Sigmoid colon (tissue), 4 donors: ENCODE measurements at regions not wholly inside any gene's neighbourhood (a gene's known extent, or its start where the extent isn't known, plus 50 kb on each side); places are given as distances from the start of the nearest gene placed in this dataset.

ENCODE experiments used
- EP300 ChIP-seq, 4 donors: sonication (generic); formaldehyde crosslinking; IDR thresholded peaks; one replicate each; pipeline ENCODE4 v1.6.1; 2017; ENCODE audit warnings: antibody characterized with exemption in 4 of 4
- POLR2A ChIP-seq, 2 donors: fragments of 450-650 bp; IDR thresholded peaks; one replicate each; pipeline ENCODE4 v1.6.1; 2016; ENCODE audit warnings: antibody characterized with exemption in 2 of 2, mild to moderate bottlenecking in 2 of 2, moderate library complexity in 2 of 2
- POLR2AphosphoS5 ChIP-seq, 4 donors: sonication (generic); formaldehyde crosslinking; IDR thresholded peaks; one replicate each; pipeline ENCODE4 v1.6.1; 2017; ENCODE audit warnings: antibody characterized with exemption in 4 of 4
- TF ChIP-seq, protein P1 (sequence below), 4 experiments: fragments of 450-650 bp in 3 of 4; fragments of 200-600 bp in 1 of 4; IDR thresholded peaks; one replicate each; pipeline ENCODE4 v1.5.1; 2016 to 2019; ENCODE audit warnings: antibody characterized with exemption in 4 of 4, mild to moderate bottlenecking in 3 of 4, moderate library complexity in 2 of 4

DNA sequence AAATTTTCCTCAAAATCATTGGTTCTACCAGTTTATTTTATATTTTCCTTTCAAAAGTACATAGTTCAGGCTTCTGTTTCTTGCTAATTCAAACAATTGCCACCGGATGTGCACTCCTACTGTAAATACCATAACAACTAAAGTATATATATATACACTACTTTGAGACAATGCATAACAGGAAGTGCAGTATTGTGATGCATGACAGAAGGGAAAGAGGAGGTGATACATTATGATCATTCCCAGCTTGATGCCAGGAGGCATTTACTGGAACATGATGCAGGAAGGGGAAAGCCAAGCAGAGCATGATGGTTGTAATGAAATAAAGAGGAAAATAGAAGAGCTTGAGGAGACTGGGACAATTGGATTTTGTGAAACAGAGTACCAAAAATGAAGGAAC, 215.2 kb upstream of the NT5C1B start:
- TF ChIP-seq, protein P1, sequence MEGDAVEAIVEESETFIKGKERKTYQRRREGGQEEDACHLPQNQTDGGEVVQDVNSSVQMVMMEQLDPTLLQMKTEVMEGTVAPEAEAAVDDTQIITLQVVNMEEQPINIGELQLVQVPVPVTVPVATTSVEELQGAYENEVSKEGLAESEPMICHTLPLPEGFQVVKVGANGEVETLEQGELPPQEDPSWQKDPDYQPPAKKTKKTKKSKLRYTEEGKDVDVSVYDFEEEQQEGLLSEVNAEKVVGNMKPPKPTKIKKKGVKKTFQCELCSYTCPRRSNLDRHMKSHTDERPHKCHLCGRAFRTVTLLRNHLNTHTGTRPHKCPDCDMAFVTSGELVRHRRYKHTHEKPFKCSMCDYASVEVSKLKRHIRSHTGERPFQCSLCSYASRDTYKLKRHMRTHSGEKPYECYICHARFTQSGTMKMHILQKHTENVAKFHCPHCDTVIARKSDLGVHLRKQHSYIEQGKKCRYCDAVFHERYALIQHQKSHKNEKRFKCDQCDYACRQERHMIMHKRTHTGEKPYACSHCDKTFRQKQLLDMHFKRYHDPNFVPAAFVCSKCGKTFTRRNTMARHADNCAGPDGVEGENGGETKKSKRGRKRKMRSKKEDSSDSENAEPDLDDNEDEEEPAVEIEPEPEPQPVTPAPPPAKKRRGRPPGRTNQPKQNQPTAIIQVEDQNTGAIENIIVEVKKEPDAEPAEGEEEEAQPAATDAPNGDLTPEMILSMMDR (IDR thresholded peaks at IDR 0.05): no peak
- no peak for TF ChIP-seq POLR2AphosphoS5 (IDR thresholded peaks at IDR 0.05)
- TF ChIP-seq EP300 (IDR thresholded peaks at IDR 0.05): no peak
- TF ChIP-seq POLR2A (IDR thresholded peaks at IDR 0.05): no peak
